ENCODE measurements at regions not wholly inside any gene's neighbourhood (a gene's known extent, or its start where the extent isn't known, plus 50 kb on each side); places are given as distances from the start of the nearest gene placed in this dataset.
"Not testable (repeated sequence)": the region's sequence is repeated elsewhere in the genome, so short reads cannot be mapped to it uniquely, and the experiment has no call there.

- no peaks in the 10 kb centered on the region for H3K36me3 Mint-ChIP-seq (ENCODE audit: low read depth)
- H3K4me3 Mint-ChIP-seq: no peak overlapping the region
- no peak overlapping the region for H3K27ac Mint-ChIP-seq
- CTCF ChIA-PET: interaction anchor here (1.2 to 2.8 kb wide), 3 partner anchors 11 to 179 kb away, joined by 3 to 5 read pairs (median 3); no protein-coding TSS in a partner anchor
- no peak for DNase-seq
- no peaks in the 10 kb centered on the region for H3K9me3 Mint-ChIP-seq
- H3K4me1 Mint-ChIP-seq: peaks cover 2% of the 10 kb centered on the region
- POLR2A ChIA-PET: no interaction called here
- peaks cover 2% of the 10 kb centered on the region for H3K27me3 Mint-ChIP-seq
These were observed 131.5 kb upstream of the KIF5B start for GRCh38 chr10:32187686-32188085.

- POLR2A ChIA-PET: not testable (repeated sequence)
These were observed 127.4 kb upstream of the KIF5B start for GRCh38 chr10:32183652-32184051.

DNA sequence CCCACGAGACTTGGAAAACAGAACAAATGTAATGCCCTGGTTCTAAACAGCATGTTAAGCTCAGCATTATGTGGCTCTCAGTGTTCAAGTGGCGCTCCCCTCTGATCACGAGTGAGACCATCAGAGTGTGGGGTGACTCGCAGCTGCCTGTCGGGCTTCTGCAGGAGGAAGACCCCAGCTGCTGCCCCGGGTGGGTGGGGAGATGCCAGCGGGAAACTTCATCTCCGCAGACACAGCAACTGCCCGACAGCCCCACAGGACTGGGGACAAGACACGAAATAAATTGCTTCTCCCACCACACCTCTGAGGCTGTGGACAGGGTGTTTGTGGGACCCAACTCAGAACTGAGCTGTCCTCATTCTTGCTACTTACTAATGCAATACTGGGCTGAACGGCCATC, 126.3 kb upstream of the KIF5B start:
- no peaks in the 10 kb centered on the region for H3K9me3 Mint-ChIP-seq
- H3K4me1 Mint-ChIP-seq: no peaks in the 10 kb centered on the region

More at GRCh38 chr10:32183652-32184051, 127.4 kb upstream of the KIF5B start:
- not testable (repeated sequence) for H3K4me1 Mint-ChIP-seq; H3K27ac Mint-ChIP-seq; H3K36me3 Mint-ChIP-seq (ENCODE audit: low read depth); H3K9me3 Mint-ChIP-seq; H3K4me3 Mint-ChIP-seq; H3K27me3 Mint-ChIP-seq; DNase-seq
- CTCF ChIA-PET: interaction anchor here (0.9 kb wide), 1 partner anchor 16 kb away, joined by 3 read pairs; no protein-coding TSS in a partner anchor

GRCh38 chr10:32180390-32181280, 124.4 kb upstream of the KIF5B start:
- H3K27me3 Mint-ChIP-seq: no peaks in the 10 kb centered on the region
- H3K27ac Mint-ChIP-seq: no peak overlapping the region
- no peaks in the 10 kb centered on the region for H3K4me1 Mint-ChIP-seq
- POLR2A ChIA-PET: no interaction called here
- H3K4me3 Mint-ChIP-seq: no peak overlapping the region
- no peak for DNase-seq
- no peaks in the 10 kb centered on the region for H3K36me3 Mint-ChIP-seq (ENCODE audit: low read depth)
- no peaks in the 10 kb centered on the region for H3K9me3 Mint-ChIP-seq
- CTCF ChIA-PET: interaction anchor here (1.3 kb wide), 1 partner anchor 31 kb away, joined by 3 read pairs; no protein-coding TSS in a partner anchor

More for the DNA sequence above, 126.3 kb upstream of the KIF5B start:
- Mint-ChIP-seq H3K27ac (no peak overlapping the region), H3K4me3 (no peak overlapping the region), H3K36me3 (ENCODE audit: low read depth) (no peaks in the 10 kb centered on the region), H3K27me3 (no peaks in the 10 kb centered on the region)
- ChIA-PET POLR2A (interaction anchor here (0.6 kb wide), 1 partner anchor 11 kb away, joined by 3 read pairs; no protein-coding TSS in a partner anchor), CTCF (no interaction called here)
- no peak for DNase-seq

GRCh38 chr10:32179836-32180235, 123.6 kb upstream of the KIF5B start:
- no peak for DNase-seq
- Mint-ChIP-seq H3K4me1 (no peaks in the 10 kb centered on the region), H3K9me3 (no peaks in the 10 kb centered on the region), H3K27me3 (no peaks in the 10 kb centered on the region), H3K36me3 (ENCODE audit: low read depth) (no peaks in the 10 kb centered on the region), H3K27ac (no peak overlapping the region), H3K4me3 (no peak overlapping the region)
- ChIA-PET CTCF (interaction anchor here (1.3 kb wide), 1 partner anchor 31 kb away, joined by 3 read pairs; no protein-coding TSS in a partner anchor), POLR2A (no interaction called here)

- POLR2A ChIA-PET; H3K27ac Mint-ChIP-seq; H3K4me1 Mint-ChIP-seq; H3K36me3 Mint-ChIP-seq (ENCODE audit: low read depth); H3K9me3 Mint-ChIP-seq; H3K4me3 Mint-ChIP-seq; DNase-seq; H3K27me3 Mint-ChIP-seq: not testable (repeated sequence)
- CTCF ChIA-PET: interaction anchor here (1.5 kb wide), 1 partner anchor 11 kb away, joined by 5 read pairs; no protein-coding TSS in a partner anchor
These were observed 121.4 kb upstream of the KIF5B start for GRCh38 chr10:32177594-32177993.

GRCh38 chr10:32175629-32176028, 119.4 kb upstream of the KIF5B start:
- Mint-ChIP-seq H3K27ac (no peak overlapping the region), H3K4me1 (peaks cover 3% of the 10 kb centered on the region), H3K36me3 (ENCODE audit: low read depth) (no peaks in the 10 kb centered on the region), H3K4me3 (no peak overlapping the region), H3K9me3 (no peaks in the 10 kb centered on the region), H3K27me3 (no peaks in the 10 kb centered on the region)
- ChIA-PET CTCF (no interaction called here), POLR2A (no interaction called here)
- no peak for DNase-seq

DNA sequence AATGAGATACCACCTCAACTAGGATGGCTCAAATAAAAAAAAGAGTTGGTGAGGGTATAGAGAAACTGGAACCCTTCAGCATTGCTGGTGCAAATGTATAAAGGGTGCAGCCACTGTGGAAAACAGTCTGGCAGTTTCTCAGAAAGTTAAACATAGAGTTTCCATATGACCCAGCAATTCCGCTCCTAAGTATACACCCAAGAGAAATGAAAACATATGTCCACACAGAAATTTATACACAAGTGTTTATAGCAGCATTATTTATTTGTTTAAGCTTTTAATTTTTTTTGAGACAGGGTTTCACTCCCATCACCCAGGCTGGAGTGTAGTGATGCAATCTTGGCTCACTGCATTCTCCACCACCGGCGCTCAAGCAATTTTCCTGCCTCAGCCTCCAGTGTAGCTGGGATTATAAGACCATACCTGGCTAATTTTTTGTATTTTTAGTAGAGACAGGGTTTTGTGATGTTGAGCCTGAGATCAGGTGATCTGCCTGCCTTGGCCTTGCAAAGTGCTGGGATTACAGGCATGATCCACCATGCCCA, 118.2 kb upstream of the KIF5B start:
- H3K27me3 Mint-ChIP-seq: peaks cover 1% of the 10 kb centered on the region
- ChIA-PET POLR2A (no interaction called here), CTCF (no interaction called here)
- no peaks in the 10 kb centered on the region for H3K36me3 Mint-ChIP-seq (ENCODE audit: low read depth)
- no peaks in the 10 kb centered on the region for H3K9me3 Mint-ChIP-seq
- DNase-seq: no peak
- no peak overlapping the region for H3K4me3 Mint-ChIP-seq
- peaks cover 8% of the 10 kb centered on the region for H3K4me1 Mint-ChIP-seq
- no peak overlapping the region for H3K27ac Mint-ChIP-seq

GRCh38 chr10:32171204-32171603, 115.0 kb upstream of the KIF5B start:
- no peak overlapping the region for H3K27ac Mint-ChIP-seq
- ChIA-PET CTCF (interaction anchor here (1.1 to 1.2 kb wide), 3 partner anchors 60 to 152 kb away, joined by 3 read pairs; no protein-coding TSS in a partner anchor), POLR2A (interaction anchor here (1.0 to 1.2 kb wide), 2 partner anchors 11 to 116 kb away, joined by 3 read pairs; no protein-coding TSS in a partner anchor)
- DNase-seq: no peak
- H3K4me1 Mint-ChIP-seq: peaks cover 8% of the 10 kb centered on the region
- no peaks in the 10 kb centered on the region for H3K9me3 Mint-ChIP-seq
- peaks cover 1% of the 10 kb centered on the region for H3K27me3 Mint-ChIP-seq
- H3K36me3 Mint-ChIP-seq (ENCODE audit: low read depth): no peaks in the 10 kb centered on the region
- H3K4me3 Mint-ChIP-seq: no peak overlapping the region

GRCh38 chr10:32169556-32169955, 113.3 kb upstream of the KIF5B start:
- H3K4me3 Mint-ChIP-seq: no peak overlapping the region
- H3K27me3 Mint-ChIP-seq: peaks cover 11% of the 10 kb centered on the region
- H3K27ac Mint-ChIP-seq: no peak overlapping the region
- ChIA-PET POLR2A (no interaction called here), CTCF (interaction anchor here (0.8 to 1.8 kb wide), 4 partner anchors 30 to 194 kb away, joined by 3 to 7 read pairs (median 5); no protein-coding TSS in a partner anchor)
- H3K9me3 Mint-ChIP-seq: no peaks in the 10 kb centered on the region
- no peaks in the 10 kb centered on the region for H3K36me3 Mint-ChIP-seq (ENCODE audit: low read depth)
- H3K4me1 Mint-ChIP-seq: peaks cover 8% of the 10 kb centered on the region
- no peak for DNase-seq

GRCh38 chr10:32167450-32167849, 111.2 kb upstream of the KIF5B start:
- H3K27me3 Mint-ChIP-seq: peaks cover 11% of the 10 kb centered on the region
- H3K4me3 Mint-ChIP-seq: no peak overlapping the region
- no peak for DNase-seq
- ChIA-PET POLR2A (interaction anchor here (1.1 kb wide), 1 partner anchor 106 kb away, joined by 4 read pairs; no protein-coding TSS in a partner anchor), CTCF (interaction anchor here (0.6 to 0.8 kb wide), 2 partner anchors 16 to 37 kb away, joined by 3 read pairs; no protein-coding TSS in a partner anchor)
- peaks cover 6% of the 10 kb centered on the region for H3K4me1 Mint-ChIP-seq
- no peak overlapping the region for H3K27ac Mint-ChIP-seq
- no peaks in the 10 kb centered on the region for H3K36me3 Mint-ChIP-seq (ENCODE audit: low read depth)
- no peaks in the 10 kb centered on the region for H3K9me3 Mint-ChIP-seq

DNA sequence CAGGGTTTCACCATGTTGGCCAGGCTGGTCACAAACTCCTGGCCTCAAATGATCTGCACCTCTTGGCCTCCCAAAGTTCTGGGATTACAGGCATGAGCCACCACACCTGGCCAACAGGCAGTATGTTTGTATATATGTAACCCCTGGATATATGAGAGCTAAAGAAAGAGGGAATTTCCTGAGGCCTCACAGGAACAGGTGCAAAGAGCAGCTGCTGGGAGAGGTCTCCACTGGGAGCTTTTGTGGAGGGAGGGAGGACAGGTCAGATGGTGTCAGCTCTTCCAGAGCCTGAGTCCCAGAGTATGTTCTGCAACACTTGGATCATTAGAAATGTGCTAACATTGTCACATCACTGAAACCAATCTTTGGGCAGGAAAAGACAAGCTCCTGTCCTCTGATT, 110.1 kb upstream of the KIF5B start:
- CTCF ChIA-PET: interaction anchor here (0.6 to 0.9 kb wide), 2 partner anchors 16 to 113 kb away, joined by 3 read pairs; no protein-coding TSS in a partner anchor
- H3K4me1 Mint-ChIP-seq: peaks cover 6% of the 10 kb centered on the region
- POLR2A ChIA-PET: interaction anchor here (1.9 kb wide), 1 partner anchor 110 kb away, joined by 4 read pairs; the partner anchor contains the start of gene KIF5B

GRCh38 chr10:32163762-32164148, 107.5 kb upstream of the KIF5B start:
- POLR2A ChIA-PET: no interaction called here
- H3K4me1 Mint-ChIP-seq: no peaks in the 10 kb centered on the region
- CTCF ChIA-PET: no interaction called here

More for the DNA sequence above, 110.1 kb upstream of the KIF5B start:
- no peaks in the 10 kb centered on the region for H3K36me3 Mint-ChIP-seq (ENCODE audit: low read depth)
- no peak overlapping the region for H3K27ac Mint-ChIP-seq
- H3K27me3 Mint-ChIP-seq: peaks cover 11% of the 10 kb centered on the region
- no peaks in the 10 kb centered on the region for H3K9me3 Mint-ChIP-seq
- no peak overlapping the region for H3K4me3 Mint-ChIP-seq
- DNase-seq: no peak

More at GRCh38 chr10:32163762-32164148, 107.5 kb upstream of the KIF5B start:
- no peak for DNase-seq
- Mint-ChIP-seq H3K4me3 (no peak overlapping the region), H3K36me3 (ENCODE audit: low read depth) (no peaks in the 10 kb centered on the region), H3K27me3 (peaks cover 9% of the 10 kb centered on the region), H3K9me3 (no peaks in the 10 kb centered on the region), H3K27ac (no peak overlapping the region)

Data from activated CD4-positive, alpha-beta memory T cell treated with anti-CD3 and anti-CD28 coated beads, Interleukin-2, amount 10 ng/mL, durations not matched to agents 7 days and 5 days (primary cell).